ENCODE measurements at regions not wholly inside any gene's neighbourhood (a gene's known extent, or its start where the extent isn't known, plus 50 kb on each side); places are given as distances from the start of the nearest gene placed in this dataset.
"Not testable (repeated sequence)": the region's sequence is repeated elsewhere in the genome, so short reads cannot be mapped to it uniquely, and the experiment has no call there.

DNA sequence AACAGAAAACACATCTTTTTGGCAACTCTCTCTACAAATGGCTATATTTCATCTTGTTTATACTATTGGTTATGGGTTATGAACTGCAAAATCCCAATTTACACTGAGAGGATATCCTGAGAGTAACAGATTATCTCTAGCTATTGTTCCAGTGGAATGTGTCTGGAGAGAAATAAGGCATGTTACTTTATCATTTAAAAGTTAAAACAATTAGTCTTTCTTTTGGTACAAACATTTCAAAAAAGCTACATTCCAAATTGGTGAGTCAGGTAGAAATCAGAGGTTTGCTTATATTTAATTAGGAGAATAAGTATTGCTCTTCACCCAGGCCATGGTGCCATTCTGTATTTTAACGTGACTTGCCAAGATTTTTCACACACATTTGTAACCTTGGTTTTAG is 411.6 kb downstream of the CCER1 start:
- no peaks in the 10 kb centered on the region for H3K27me3 ChIP-seq
- no peaks in the 10 kb centered on the region for H3K4me1 ChIP-seq
- no peak overlapping the region for H3K4me3 ChIP-seq
- no peak for TF ChIP-seq CTCF (IDR thresholded peaks at IDR 0.05)
- TF ChIP-seq POLR2AphosphoS5 (IDR thresholded peaks at IDR 0.05) = no peak
- TF ChIP-seq EP300 (IDR thresholded peaks at IDR 0.05; ENCODE audit: low read depth) = no peak
- TF ChIP-seq POLR2A (IDR thresholded peaks at IDR 0.05) = no peak
- in situ Hi-C loops (cut with MboI; ENCODE audit: low pct_ligation_motif_present in 1 of 4, low pct_unique_long_range_greater_than_20kb in 1 of 4, low sequenced_read_pairs in 3 of 4) (no loop called here), intact Hi-C loops (cut with DNase I; ENCODE audit: low total_unique reads) (no loop called here)
- WGBS, 2 donors (ENCODE audit: low coverage in 1 of 2) = 68 to 90% methylated on average over 1 of the region's 1 CpG
- no peak overlapping the region for H3K27ac ChIP-seq
- no peaks in the 10 kb centered on the region for H3K9me3 ChIP-seq
- DNase-seq = no peak
- H3K36me3 ChIP-seq = no peaks in the 10 kb centered on the region

DNA sequence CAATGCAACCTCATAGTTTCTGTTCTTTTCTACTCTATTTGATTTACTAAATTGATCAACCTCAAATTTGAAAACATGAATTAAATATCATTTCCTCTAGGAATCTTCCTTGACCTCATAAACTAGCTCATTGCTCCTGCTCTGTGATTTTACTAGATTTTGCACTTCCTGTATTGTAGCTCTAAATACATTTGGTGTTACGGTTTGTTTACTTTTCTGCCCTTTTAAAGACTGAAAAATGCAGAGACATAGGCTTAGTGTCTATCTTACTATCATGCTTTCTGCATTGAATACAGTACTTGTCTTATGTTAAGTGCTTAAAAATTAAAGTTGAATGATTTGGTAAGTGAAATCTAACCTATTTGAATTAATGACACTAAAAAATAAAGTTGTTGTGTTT is 412.1 kb downstream of the CCER1 start:
- in situ Hi-C loops (cut with MboI; ENCODE audit: low pct_ligation_motif_present in 1 of 4, low pct_unique_long_range_greater_than_20kb in 1 of 4, low sequenced_read_pairs in 3 of 4); H3K27me3 ChIP-seq; H3K4me3 ChIP-seq; H3K9me3 ChIP-seq; intact Hi-C loops (cut with DNase I; ENCODE audit: low total_unique reads); DNase-seq; H3K27ac ChIP-seq; H3K4me1 ChIP-seq; H3K36me3 ChIP-seq: not testable (repeated sequence)
- WGBS, 2 donors (ENCODE audit: low coverage in 1 of 2) = no CpG with 5 or more reads among the region's 1 CpG

- H3K36me3 ChIP-seq; H3K27me3 ChIP-seq; H3K4me1 ChIP-seq; H3K9me3 ChIP-seq; intact Hi-C loops (cut with DNase I; ENCODE audit: low total_unique reads); H3K4me3 ChIP-seq; DNase-seq; in situ Hi-C loops (cut with MboI; ENCODE audit: low pct_ligation_motif_present in 1 of 4, low pct_unique_long_range_greater_than_20kb in 1 of 4, low sequenced_read_pairs in 3 of 4); H3K27ac ChIP-seq: not testable (repeated sequence)
- WGBS, 2 donors (ENCODE audit: low coverage in 1 of 2) = 88% methylated on average over 1 of the region's 1 CpG; no CpG with 5 or more reads in 1 of the 2 donors
Measured at GRCh38 chr12:90533828-90534227, 421.1 kb downstream of the CCER1 start.

DNA sequence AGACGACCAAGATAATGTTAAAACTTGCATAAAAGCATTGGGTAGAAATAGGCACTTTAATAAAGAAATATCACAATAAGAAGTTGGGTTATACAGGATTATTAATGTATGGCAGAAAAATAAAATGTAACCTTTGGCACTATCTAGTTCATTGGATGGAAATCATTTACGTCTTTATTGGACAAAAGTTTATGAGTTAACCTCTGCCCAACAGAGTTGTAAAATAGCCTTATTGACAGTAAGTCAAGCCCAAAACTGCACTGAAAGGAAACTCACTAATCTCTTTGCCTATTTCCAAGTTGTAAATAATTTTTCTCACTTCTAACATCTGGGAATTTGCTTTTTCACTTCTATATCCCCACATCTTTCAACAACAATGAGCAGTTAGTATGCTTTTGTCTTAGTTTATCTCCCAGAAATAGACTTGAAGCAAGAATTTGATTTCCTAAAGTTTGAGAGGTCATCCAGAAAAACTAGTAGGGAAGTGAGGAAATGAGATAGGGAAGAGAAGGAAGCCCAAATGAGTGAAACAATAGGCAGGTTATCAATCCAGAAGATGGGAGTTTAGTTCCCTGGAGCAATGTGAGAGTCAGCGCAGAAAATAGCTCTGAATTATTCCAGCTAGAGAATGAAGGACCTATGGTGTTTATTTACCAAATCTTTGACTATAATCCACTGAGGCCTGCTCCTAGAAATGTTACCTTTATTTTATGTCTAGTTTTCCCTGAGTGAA is 434.8 kb downstream of the CCER1 start:
- no peak for DNase-seq
- peaks cover 0 to 17% (median 5%) of the 10 kb centered on the region in 4 donors for H3K4me1 ChIP-seq
- WGBS, 2 donors (ENCODE audit: low coverage in 1 of 2) = 26 to 42% methylated on average over 3 of the region's 3 CpGs
- H3K9me3 ChIP-seq = no peaks in the 10 kb centered on the region
- intact Hi-C loops (cut with DNase I; ENCODE audit: low total_unique reads) = no loop called here
- no peaks in the 10 kb centered on the region for H3K27me3 ChIP-seq
- no peak for TF ChIP-seq POLR2A (IDR thresholded peaks at IDR 0.05)
- TF ChIP-seq POLR2AphosphoS5 (IDR thresholded peaks at IDR 0.05) = no peak
- in situ Hi-C loops (cut with MboI; ENCODE audit: low pct_ligation_motif_present in 1 of 4, low pct_unique_long_range_greater_than_20kb in 1 of 4, low sequenced_read_pairs in 3 of 4) = no loop called here
- peak overlapping the region in 3 of 4 donors; percentile 14 to 43 (median 21) for H3K27ac ChIP-seq
- no peaks in the 10 kb centered on the region for H3K36me3 ChIP-seq
- H3K4me3 ChIP-seq = no peak overlapping the region

- peaks cover 0 to 19% (median 6%) of the 10 kb centered on the region in 4 donors for H3K4me1 ChIP-seq
- no peaks in the 10 kb centered on the region for H3K36me3 ChIP-seq
- no peaks in the 10 kb centered on the region for H3K27me3 ChIP-seq
- in situ Hi-C loops (cut with MboI; ENCODE audit: low pct_ligation_motif_present in 1 of 4, low pct_unique_long_range_greater_than_20kb in 1 of 4, low sequenced_read_pairs in 3 of 4) = no loop called here
- H3K27ac ChIP-seq = no peak overlapping the region
- intact Hi-C loops (cut with DNase I; ENCODE audit: low total_unique reads) = no loop called here
- no peak for TF ChIP-seq POLR2AphosphoS5 (IDR thresholded peaks at IDR 0.05)
- DNase-seq = no peak
- no peak overlapping the region for H3K4me3 ChIP-seq
- H3K9me3 ChIP-seq = no peaks in the 10 kb centered on the region
Measured at GRCh38 chr12:90519285-90519684, 435.7 kb downstream of the CCER1 start.

- WGBS, 2 donors (ENCODE audit: low coverage in 1 of 2) = 45 to 62% methylated on average over 2 of the region's 2 CpGs
- in situ Hi-C loops (cut with MboI; ENCODE audit: low pct_ligation_motif_present in 1 of 4, low pct_unique_long_range_greater_than_20kb in 1 of 4, low sequenced_read_pairs in 3 of 4) = no loop called here
Measured at GRCh38 chr12:90515199-90516175, 439.5 kb downstream of the CCER1 start.

More at GRCh38 chr12:90515199-90516175, 439.5 kb downstream of the CCER1 start:
- Histone ChIP-seq H3K4me1 (peaks cover 0 to 13% (median 7%) of the 10 kb centered on the region in 4 donors), H3K4me3 (no peak overlapping the region), H3K27me3 (no peaks in the 10 kb centered on the region), H3K27ac (no peak overlapping the region), H3K36me3 (no peaks in the 10 kb centered on the region), H3K9me3 (no peaks in the 10 kb centered on the region)
- TF ChIP-seq EP300 (IDR thresholded peaks at IDR 0.05; ENCODE audit: low read depth) (no peak), POLR2A (IDR thresholded peaks at IDR 0.05) (no peak), CTCF (IDR thresholded peaks at IDR 0.05) (no peak)
- intact Hi-C loops (cut with DNase I; ENCODE audit: low total_unique reads) = no loop called here
- no peak for DNase-seq

Data from transverse colon (tissue), 4 donors.